ENCODE measurements at regions not wholly inside any gene's neighbourhood (a gene's known extent, or its start where the extent isn't known, plus 50 kb on each side); places are given as distances from the start of the nearest gene placed in this dataset.

DNA sequence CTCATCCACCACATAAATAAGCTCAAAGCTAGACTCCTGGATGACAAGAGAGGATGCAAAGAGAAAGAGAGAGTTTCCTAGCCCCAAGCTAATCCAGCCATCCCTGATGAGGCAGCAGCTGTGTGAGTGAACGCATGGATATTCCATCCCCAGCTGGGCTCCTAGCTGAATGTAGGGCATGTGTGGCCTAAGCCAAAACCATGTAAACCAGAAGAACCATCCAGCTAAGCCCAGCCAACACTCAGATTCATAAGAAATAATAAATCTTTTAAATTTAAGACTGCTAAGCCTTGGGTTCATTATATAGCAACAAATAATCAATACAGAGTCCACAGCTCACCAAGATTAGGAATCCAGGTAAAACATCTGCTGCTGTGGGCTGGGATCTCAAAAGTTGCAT, 94.3 kb downstream of the TNFAIP2 start:
- no peak overlapping the region for H3K4me3 Mint-ChIP-seq
- no peak overlapping the region for H3K27ac Mint-ChIP-seq
- H3K4me1 Mint-ChIP-seq (ENCODE audit: low read depth), result no peaks in the 10 kb centered on the region
- no peaks in the 10 kb centered on the region for H3K36me3 Mint-ChIP-seq (ENCODE audit: low read depth)
- H3K27me3 Mint-ChIP-seq (ENCODE audit: low read depth), result peaks cover 32% of the 10 kb centered on the region
- H3K9me3 Mint-ChIP-seq, result no peaks in the 10 kb centered on the region

DNA sequence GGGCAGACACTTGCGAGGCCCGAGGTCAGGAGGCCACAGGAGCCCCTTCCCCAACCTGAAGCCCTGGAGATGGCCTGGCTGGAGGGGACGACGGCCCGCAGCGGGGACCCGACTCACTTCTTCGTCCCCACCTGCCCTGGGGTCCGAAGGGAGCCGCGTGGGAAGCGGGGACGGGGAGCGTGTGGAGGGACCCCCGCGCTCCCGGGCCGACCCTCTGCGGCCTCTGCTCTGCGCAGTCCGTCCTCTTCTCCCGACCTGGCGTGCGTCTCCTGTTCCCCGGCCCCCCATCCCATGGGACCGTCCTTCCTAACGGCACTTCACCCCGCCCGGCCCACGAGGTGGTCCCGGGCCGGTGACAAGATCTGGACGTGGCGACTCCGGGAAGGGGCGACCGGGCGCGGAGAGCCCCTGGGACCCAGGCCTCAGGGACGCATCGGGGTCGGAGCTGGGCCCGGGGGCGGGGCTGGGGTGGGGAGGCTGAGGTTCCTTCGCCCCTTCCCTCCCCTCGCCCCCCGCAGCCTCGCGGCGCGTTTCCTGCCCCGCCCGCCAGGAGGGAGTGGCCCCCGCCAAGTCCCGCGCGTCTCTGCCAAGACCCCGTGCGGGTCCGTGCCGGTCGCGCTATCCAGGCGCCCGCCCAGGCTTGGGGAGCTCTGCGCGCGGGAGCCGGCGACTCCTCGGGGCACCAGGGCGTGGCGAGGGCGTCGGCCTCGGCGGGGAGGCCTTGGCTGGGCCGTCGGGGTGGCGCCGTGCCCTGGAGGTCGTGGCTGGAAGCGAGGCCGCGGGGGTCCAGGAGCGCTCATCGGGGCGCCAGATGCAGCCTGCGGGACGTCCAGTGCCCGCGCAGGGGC, 97.1 kb downstream of the TNFAIP2 start:
- Mint-ChIP-seq H3K9me3 (no peaks in the 10 kb centered on the region), H3K4me3 (no peak overlapping the region)

DNA sequence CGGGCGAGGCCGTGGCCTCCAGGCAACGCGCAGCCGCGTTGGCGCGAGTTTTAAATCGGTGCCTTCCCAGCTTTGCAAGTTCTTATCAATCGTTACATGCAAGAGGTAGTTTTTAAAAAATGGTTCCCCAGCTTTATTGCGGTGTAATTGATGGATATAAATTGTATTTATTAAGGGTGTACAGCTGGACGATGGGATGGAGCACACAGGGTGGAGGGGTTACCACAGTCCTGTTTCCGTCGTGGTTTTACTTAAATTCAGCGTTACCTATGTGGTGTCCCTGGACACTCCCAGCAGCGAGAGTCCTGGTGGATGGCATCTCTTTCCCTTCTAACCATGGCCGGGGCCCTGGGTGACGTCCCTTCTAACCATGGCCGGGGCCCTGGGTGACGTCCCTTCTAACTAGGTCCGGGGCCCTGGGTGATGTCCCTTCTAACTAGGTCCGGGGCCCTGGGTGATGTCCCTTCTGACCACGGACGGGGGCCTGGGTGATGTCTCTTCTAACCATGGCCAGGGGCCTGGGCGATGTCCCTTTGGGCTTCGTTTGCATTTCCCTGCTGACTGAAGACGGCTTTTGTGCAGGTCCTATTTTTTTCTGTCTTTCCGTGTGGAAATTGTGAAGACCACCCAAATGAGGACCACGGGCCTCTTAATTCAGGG, 97.9 kb downstream of the TNFAIP2 start:
- H3K9me3 Mint-ChIP-seq, result no peaks in the 10 kb centered on the region
- H3K4me3 Mint-ChIP-seq, result no peak overlapping the region
- no peaks in the 10 kb centered on the region for H3K4me1 Mint-ChIP-seq (ENCODE audit: low read depth)
- H3K27ac Mint-ChIP-seq, result no peak overlapping the region
- H3K27me3 Mint-ChIP-seq (ENCODE audit: low read depth), result peaks cover 36% of the 10 kb centered on the region
- no peaks in the 10 kb centered on the region for H3K36me3 Mint-ChIP-seq (ENCODE audit: low read depth)

More for the DNA sequence above, 97.1 kb downstream of the TNFAIP2 start:
- Mint-ChIP-seq H3K36me3 (ENCODE audit: low read depth) (no peaks in the 10 kb centered on the region), H3K27me3 (ENCODE audit: low read depth) (peaks cover 32% of the 10 kb centered on the region), H3K4me1 (ENCODE audit: low read depth) (no peaks in the 10 kb centered on the region), H3K27ac (no peak overlapping the region)

DNA sequence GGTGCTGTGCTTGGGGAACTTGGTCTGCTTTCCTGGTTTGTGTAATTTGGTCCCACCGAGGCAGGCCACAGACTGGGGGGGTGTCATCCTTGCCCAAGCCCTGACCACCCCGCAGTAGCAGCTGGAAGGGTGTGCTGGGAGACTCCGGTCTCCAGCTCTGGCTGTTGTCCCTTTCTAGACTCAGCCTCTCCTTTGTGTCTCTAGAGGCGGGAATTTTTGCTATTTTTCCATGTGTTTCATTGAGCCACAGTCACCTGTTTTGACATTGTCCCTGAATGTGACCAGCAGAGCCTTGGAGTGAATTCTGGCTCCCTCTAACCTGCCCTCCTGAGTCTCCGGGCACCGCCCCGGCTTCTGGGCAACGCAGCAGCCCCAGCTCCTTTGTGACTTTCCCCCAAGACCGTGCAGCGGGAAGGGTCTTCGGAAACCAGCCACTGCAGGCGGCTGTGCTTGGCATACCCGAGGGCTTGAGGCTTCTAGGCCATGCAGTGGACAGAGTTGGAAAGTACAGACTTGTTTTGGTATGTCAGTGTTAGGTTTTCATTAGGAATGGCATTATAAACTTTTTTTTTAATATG, 98.6 kb downstream of the TNFAIP2 start:
- Mint-ChIP-seq H3K4me3 (no peak overlapping the region), H3K4me1 (ENCODE audit: low read depth) (no peaks in the 10 kb centered on the region), H3K27ac (no peak overlapping the region), H3K36me3 (ENCODE audit: low read depth) (no peaks in the 10 kb centered on the region), H3K9me3 (no peaks in the 10 kb centered on the region), H3K27me3 (ENCODE audit: low read depth) (peaks cover 36% of the 10 kb centered on the region)

DNA sequence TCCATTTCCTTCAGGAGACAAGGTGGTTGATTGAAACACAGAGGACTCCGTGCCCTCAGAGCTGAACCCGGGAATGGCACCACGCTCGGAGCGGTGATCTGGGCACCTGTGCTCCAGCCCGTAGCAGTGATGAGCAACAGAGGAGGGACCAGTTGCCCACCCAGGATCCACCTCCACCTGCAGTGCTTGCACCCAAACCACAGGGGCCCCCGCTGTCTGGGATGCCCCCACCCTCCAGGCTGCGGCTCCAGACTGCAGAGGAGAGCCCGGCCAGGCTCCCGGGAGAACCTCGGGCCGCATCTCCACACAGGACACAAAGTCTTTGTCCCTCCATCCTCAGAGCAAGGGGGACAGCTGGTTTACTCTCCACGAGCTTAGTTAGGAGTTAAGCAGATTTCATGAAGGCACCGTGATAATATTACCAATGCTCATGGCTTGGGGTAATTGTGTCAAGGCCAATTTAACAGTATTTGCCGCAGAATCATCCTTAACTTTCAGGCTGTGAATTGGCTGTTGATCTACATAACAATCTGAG, 100.6 kb downstream of the TNFAIP2 start:
- Mint-ChIP-seq H3K36me3 (ENCODE audit: low read depth) (no peaks in the 10 kb centered on the region), H3K4me3 (no peak overlapping the region), H3K27me3 (ENCODE audit: low read depth) (peaks cover 29% of the 10 kb centered on the region), H3K9me3 (no peaks in the 10 kb centered on the region), H3K27ac (no peak overlapping the region), H3K4me1 (ENCODE audit: low read depth) (no peaks in the 10 kb centered on the region)

DNA sequence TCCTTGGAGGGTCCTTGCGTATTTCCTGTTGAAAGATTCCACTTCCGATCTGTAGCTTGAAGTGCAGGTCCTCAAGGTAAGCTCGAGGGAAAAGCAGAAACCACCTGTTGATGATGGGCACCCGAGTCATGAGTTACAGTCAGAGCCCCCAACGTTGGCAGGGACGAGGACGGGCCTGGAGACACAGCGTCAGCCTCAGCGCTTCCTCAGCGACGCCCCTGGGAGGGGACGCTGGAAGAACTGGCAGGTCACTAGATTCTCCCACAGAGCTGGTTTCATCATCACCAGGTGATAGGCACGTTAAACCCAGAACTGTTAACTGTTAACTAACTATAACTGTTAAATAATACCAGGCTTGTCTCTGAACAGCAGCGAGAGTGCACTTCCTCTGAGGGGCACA, 101.8 kb downstream of the TNFAIP2 start:
- H3K36me3 Mint-ChIP-seq (ENCODE audit: low read depth), result no peaks in the 10 kb centered on the region
- no peaks in the 10 kb centered on the region for H3K4me1 Mint-ChIP-seq (ENCODE audit: low read depth)
- no peak overlapping the region for H3K4me3 Mint-ChIP-seq
- no peak overlapping the region for H3K27ac Mint-ChIP-seq
- peaks cover 18% of the 10 kb centered on the region for H3K27me3 Mint-ChIP-seq (ENCODE audit: low read depth)
- H3K9me3 Mint-ChIP-seq, result no peaks in the 10 kb centered on the region

GRCh38 chr14:103225476-103225875, 102.2 kb downstream of the TNFAIP2 start:
- Mint-ChIP-seq H3K27me3 (ENCODE audit: low read depth) (peaks cover 18% of the 10 kb centered on the region), H3K27ac (no peak overlapping the region), H3K4me3 (no peak overlapping the region), H3K36me3 (ENCODE audit: low read depth) (no peaks in the 10 kb centered on the region), H3K9me3 (no peaks in the 10 kb centered on the region), H3K4me1 (ENCODE audit: low read depth) (no peaks in the 10 kb centered on the region)

GRCh38 chr14:103227094-103227768, 104.0 kb downstream of the TNFAIP2 start:
- Mint-ChIP-seq H3K27me3 (ENCODE audit: low read depth) (peaks cover 11% of the 10 kb centered on the region), H3K36me3 (ENCODE audit: low read depth) (no peaks in the 10 kb centered on the region), H3K27ac (no peak overlapping the region), H3K4me1 (ENCODE audit: low read depth) (no peaks in the 10 kb centered on the region), H3K4me3 (no peak overlapping the region), H3K9me3 (no peaks in the 10 kb centered on the region)

DNA sequence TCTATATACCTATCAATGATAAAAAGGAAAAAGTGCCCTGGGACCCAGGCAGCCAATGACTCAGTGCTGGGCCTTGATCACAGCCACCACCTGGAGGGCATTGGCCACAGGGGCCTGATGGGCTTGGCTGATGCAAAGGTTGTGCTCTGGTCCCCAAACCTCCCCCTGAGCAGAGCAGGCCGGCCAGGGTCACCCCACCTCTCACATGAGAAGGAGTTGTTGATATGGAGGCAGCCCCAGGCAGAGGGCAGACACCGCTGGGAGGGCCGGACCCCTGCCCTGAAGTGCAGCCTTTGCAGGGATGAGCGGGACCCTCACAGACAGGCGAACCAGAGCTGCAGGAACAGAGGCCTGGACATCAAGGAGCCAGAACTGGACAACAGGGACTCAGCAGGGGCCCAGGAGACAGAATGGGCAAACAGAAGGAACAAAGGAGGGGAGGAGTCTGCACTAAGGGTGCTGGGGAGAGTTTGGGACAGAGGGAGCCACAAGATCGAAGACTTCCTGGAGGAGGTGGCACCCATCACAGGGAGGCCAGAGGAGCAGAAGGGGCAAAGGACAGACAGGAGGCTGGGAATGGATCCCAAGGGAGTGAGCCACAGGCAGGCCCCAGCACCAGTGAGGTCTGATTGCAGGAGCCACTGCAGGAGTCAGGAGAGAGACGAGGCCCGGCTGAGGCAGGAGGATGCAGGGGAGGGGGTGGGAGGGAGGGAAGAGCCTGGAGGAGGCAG, 105.0 kb downstream of the TNFAIP2 start:
- Mint-ChIP-seq H3K4me3 (no peak overlapping the region), H3K27me3 (ENCODE audit: low read depth) (peaks cover 4% of the 10 kb centered on the region), H3K36me3 (ENCODE audit: low read depth) (no peaks in the 10 kb centered on the region), H3K27ac (no peak overlapping the region), H3K9me3 (no peaks in the 10 kb centered on the region), H3K4me1 (ENCODE audit: low read depth) (no peaks in the 10 kb centered on the region)

GRCh38 chr14:103228866-103229265, 105.2 kb upstream of the EIF5 start:
- Mint-ChIP-seq H3K4me3 (no peak overlapping the region), H3K36me3 (ENCODE audit: low read depth) (no peaks in the 10 kb centered on the region), H3K27me3 (ENCODE audit: low read depth) (peaks cover 4% of the 10 kb centered on the region), H3K27ac (no peak overlapping the region), H3K9me3 (no peaks in the 10 kb centered on the region), H3K4me1 (ENCODE audit: low read depth) (no peaks in the 10 kb centered on the region)

- Mint-ChIP-seq H3K27me3 (ENCODE audit: low read depth) (peaks cover 14% of the 10 kb centered on the region), H3K4me3 (no peak overlapping the region), H3K9me3 (no peaks in the 10 kb centered on the region), H3K36me3 (ENCODE audit: low read depth) (no peaks in the 10 kb centered on the region), H3K4me1 (ENCODE audit: low read depth) (no peaks in the 10 kb centered on the region), H3K27ac (no peak overlapping the region)
Observed at GRCh38 chr14:103230021-103230420, 104.0 kb upstream of the EIF5 start.

DNA sequence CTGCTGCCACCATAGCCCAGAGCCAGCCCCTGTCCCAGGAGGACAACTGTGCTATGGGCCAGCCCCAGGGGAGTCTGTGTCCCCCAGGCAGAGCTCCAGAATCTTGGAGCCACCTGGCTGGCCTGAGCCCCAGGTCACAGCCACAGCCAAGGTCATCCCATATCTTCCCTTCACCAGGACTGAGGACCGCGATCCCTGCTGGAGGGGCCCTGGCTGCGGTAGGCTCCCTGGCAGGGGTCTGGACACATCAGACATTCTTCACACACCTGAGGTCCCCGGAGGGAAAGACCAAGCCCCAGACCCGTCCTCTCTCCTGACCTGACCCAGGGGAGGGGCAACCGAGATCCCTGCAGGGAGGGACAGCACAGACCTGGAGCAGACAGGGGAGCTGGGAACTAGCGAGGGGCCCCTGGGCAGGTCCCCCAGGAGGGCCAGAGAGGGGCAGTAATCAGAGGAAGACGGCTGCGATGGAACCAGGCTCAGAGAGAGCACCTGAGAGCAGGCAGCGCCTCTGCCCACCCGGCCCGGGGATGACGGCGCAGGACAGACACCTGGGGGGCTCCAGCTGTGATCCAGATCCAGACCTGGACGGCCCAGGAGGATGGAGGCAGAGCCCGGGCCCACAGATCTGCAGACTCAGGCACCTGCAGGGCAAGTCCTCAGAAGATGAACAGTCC, 103.2 kb upstream of the EIF5 start:
- no peaks in the 10 kb centered on the region for H3K36me3 Mint-ChIP-seq (ENCODE audit: low read depth)
- no peak overlapping the region for H3K4me3 Mint-ChIP-seq
- no peaks in the 10 kb centered on the region for H3K4me1 Mint-ChIP-seq (ENCODE audit: low read depth)
- H3K27me3 Mint-ChIP-seq (ENCODE audit: low read depth), result peaks cover 19% of the 10 kb centered on the region
- H3K27ac Mint-ChIP-seq, result no peak overlapping the region
- H3K9me3 Mint-ChIP-seq, result no peaks in the 10 kb centered on the region

GRCh38 chr14:103231376-103232019, 102.5 kb upstream of the EIF5 start:
- Mint-ChIP-seq H3K4me1 (ENCODE audit: low read depth) (no peaks in the 10 kb centered on the region), H3K9me3 (no peaks in the 10 kb centered on the region), H3K27ac (no peak overlapping the region), H3K27me3 (ENCODE audit: low read depth) (peaks cover 22% of the 10 kb centered on the region), H3K4me3 (no peak overlapping the region), H3K36me3 (ENCODE audit: low read depth) (no peaks in the 10 kb centered on the region)

Data from T-helper 1 cell treated with Interleukin-12 subunit alpha and Interleukin-12 subunit beta and Interleukin-4 antibody, amounts not matched to agents 30 μg/mL and 1 μg/mL, for 36 hours (primary cell).